ENCODE measurements at regions not wholly inside any gene's neighbourhood (a gene's known extent, or its start where the extent isn't known, plus 50 kb on each side); places are given as distances from the start of the nearest gene placed in this dataset.

- no peak for DNase-seq
Observed at GRCh38 chr5:35416217-35416988, 186.1 kb upstream of the PRLR start.

- DNase-seq, result no peak
Observed at GRCh38 chr5:35415309-35415708, 185.0 kb upstream of the PRLR start.

GRCh38 chr5:35409361-35409760 is 179.1 kb upstream of the PRLR start:
- no peak for DNase-seq

GRCh38 chr5:35408146-35408545 is 177.9 kb upstream of the PRLR start:
- DNase-seq, result no peak

DNA sequence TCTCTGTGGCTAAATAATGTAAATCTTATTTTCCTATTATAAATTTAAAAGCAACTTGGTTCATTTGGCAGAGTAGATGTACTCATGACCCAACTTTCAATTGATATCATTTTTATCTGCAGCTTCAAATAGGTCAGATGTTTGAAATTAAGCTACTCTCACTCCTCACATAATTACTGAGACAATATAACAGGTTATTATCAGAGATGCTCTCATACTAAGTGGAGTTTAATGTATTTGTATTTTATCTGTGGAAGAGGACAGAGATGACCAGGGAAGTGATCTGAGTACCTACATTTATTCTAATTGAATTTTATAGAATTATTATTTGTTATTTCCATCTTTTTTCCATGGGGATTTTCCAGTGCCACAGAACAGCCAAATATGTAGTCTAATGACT is 177.4 kb upstream of the PRLR start:
- DNase-seq, result no peak

- no peak for DNase-seq
Observed at GRCh38 chr5:35405938-35406337, 175.7 kb upstream of the PRLR start.

- DNase-seq, result no peak
Observed at GRCh38 chr5:35404701-35405100, 174.4 kb upstream of the PRLR start.

DNA sequence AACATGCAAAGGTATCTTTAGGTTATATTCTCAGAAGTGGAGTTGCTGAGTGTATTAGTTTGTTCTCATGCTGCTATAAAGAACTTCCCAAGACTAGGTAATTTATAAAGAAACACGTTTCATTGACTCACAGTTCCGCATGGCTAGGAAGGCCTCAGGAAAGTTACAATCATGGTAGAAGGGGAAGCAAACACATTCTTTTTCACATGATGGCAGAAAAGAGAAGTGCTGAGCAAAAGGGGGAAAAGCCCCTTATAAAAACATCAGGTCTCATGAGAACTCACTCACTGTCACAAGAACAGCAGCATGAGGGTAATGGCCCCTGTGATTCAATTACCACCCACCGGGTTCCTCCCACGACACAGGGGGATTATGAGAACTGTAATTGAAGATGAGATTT is 163.6 kb upstream of the PRLR start:
- no peak for DNase-seq

DNA sequence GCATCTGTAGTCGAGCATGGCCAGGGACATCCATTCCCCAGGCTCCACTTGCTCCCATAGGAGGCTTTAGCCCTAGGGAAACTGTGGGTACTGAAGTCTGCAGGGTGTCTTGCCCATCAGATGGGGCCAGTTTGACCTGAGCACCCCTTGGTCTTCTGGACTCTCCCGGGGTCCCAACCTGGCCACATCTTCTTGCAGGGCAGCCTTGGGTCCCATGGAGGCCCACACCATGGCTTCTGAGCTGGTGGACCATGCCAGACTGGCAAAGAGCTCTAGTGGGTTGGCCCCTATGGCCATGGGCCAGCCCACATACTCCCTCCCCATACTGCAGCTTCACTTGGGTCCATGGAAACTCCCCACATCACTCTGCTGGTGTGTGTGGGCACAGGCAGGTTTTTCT is 154.4 kb upstream of the PRLR start:
- DNase-seq, result no peak

DNA sequence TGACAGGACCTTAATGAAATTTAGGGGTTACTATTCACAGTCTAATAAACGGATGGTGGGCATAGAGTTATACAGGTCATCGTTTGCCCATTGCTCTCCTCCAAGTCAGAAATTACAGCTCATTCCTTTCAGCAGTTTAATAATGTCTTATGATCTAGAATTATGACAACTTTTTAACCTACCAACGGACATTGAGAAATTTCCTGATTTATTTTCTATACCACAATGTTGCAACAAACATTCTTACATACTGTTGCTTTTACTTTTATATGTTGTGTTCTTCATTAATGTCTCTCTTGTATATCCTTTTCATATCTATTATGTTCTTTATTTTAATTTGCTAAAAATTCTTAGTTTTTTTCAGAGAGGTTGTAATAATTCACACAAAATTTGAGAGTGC is 152.8 kb upstream of the PRLR start:
- DNase-seq, result no peak

DNA sequence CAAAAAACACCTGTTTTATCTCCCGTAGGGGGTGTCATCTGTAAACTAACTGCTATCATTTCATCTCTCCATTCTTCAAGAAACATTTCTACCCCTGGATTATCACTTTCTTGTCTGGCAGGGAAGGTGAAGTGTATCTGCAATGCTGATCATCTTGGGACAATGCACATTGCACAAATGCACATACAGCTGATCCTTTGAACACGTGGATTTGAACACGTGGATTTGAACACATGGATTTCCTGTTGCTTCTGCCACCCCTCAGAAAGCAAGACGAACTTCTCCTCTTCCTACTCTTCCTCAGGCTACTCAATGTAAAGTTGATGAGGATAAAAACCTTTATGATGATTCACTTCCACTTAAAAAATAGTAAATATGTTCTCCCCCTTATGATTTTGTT is 147.4 kb upstream of the PRLR start:
- no peak for DNase-seq

DNA sequence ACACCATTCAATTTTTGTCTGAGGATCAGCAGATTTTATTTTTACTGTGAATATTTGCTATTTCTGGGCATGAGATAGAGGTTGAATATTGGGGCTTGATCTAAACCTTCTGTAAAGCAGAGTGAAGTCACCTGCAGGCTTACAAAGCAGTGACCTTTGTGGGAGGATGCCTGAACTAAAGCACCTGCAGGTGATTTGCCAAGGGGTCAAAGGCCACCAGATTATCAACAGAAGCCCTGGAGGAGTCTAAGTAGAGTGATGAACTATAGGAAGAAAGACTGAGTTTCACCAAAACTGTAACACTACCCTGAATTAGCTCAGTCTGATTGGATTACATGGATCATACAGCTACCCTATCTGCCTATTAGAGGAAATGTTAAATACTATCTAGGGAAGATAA is 144.3 kb upstream of the PRLR start:
- no peak for DNase-seq

DNA sequence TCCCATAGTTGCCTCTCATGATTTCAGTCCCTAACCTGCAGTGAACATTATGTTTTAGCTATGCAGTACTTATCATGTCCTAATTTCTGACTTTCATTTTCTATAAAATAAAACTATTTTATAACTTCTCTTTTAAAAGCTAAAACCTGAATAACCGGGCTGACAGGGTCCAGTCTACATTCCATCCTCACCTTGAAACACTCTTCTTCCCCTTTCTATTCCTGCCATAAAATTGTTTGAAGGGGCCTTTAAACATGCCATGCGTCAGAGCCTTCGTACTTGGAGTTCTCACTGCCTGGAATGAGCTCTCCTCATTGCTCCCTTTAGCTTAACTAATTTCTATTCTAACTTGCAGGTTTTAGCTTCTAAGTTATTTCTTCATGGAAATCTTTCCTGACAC is 143.0 kb upstream of the PRLR start:
- no peak for DNase-seq

DNA sequence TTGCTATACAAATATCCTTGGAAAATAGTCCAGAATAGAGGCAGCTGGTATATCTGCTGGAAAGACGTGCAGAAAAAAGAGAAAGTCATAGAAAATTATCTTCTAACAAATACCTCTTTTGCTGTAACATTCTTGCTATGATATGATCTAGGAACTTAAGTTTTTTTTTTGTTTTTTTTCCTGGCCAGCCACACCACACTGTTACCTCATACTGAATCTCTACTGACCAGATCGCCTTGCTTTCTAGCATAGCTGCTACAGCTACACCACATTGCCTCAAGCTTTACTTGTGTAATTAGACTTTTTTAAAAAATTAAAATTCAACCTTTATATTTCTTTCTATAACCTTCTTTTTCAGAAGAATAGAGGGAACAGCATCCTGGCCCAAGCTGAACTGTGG is 142.2 kb upstream of the PRLR start:
- no peak for DNase-seq

- no peak for DNase-seq
Observed at GRCh38 chr5:35371951-35372426, 141.7 kb upstream of the PRLR start.

GRCh38 chr5:35370871-35371270 is 140.6 kb upstream of the PRLR start:
- no peak for DNase-seq

DNA sequence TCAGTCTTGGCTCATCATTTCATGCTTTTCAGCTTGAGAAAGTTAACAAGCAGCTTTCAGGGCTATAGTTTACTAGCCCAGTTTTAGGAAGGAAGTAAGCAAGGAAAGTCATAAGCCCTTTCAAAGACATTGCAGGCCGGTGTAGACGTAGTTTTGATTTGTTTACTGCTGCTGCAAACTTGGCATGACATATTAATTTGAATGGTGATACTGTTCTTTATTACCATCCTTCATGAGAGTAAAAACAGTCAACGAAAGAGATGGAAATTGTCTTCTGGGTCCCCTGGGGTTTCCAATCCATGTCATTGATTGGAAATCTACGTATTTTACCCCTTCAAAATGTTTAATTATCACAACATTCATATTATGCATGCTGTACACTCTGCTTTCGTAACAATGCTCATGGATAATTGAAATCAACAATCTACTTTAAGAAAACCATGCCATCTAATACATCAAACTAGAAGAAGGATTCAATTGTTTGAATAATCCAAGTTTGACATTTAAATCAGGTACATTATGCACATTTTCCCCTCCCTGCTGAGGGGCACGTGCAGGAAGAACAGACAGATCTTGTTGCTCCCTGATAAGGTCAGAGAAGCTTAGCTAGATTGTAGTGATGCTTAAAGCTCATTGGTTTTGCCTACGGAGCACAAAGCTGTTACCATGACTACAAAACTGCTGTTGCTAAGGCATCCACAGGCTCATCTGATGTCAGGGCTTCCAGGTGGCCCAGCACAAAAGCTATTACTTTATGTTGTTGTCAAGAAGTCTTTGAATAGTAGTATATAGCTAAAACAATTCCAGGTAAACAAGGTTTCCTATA is 139.9 kb upstream of the PRLR start:
- no peak for DNase-seq

GRCh38 chr5:35367526-35367925 is 137.2 kb upstream of the PRLR start:
- DNase-seq, result no peak

- DNase-seq, result no peak
Observed at GRCh38 chr5:35365758-35366157, 135.5 kb upstream of the PRLR start.

- no peak for DNase-seq
Observed at GRCh38 chr5:35364350-35364749, 134.1 kb upstream of the PRLR start.

DNA sequence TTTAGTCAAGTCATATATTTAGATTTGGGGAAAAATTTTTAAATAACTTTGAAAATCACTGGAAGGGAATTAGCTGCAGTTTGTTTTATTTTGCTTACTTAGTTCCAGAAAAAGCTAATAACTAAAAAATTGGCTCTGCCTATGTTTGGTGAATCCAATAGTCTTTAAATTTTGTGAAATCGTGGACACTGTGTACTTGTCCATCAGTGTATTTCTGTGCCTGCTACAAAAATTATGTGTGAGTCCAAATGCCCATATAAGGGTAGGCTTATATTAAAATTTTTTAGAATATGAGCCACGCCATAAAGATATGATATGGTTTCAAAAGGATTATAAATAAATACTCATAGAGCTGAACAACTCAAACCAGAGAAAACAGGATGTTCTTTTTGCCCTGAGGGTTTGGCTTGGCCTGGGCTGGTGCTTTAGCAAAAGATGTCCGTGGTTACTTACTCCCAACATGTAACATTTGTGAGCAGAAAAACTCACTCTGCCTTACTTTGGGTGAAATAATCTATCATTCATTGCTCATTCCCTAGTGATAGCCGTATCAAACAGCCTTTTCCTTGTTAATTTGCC is 133.2 kb upstream of the PRLR start:
- DNase-seq, result no peak

GRCh38 chr5:35362772-35363171 is 132.5 kb upstream of the PRLR start:
- no peak for DNase-seq

GRCh38 chr5:35360671-35361070 is 130.4 kb upstream of the PRLR start:
- DNase-seq, result no peak

DNA sequence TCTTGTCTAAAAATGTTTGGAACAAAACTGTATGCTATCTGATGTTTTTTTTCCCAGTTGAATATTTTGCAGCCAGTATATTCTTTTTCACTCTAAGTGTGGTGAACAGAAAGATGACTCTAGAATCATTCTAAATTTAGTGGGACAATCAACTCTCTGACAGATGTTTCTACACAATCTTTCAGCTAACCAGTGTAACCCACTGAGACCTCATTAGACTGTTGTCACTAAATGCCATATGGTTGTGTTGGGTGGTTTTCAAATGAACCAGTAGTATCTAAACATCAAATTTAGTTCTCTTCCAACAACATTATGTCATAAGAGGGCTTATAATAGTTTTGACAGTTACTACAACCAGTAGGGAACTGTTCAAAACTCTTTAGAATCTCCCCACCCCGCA is 129.6 kb upstream of the PRLR start:
- no peak for DNase-seq

Data from activated T-cell treated with anti-CD3 and anti-CD28 coated beads, Interleukin-2, amount 50 U/mL, for 48 hours (primary cell).